ENCODE measurements at regions not wholly inside any gene's neighbourhood (a gene's known extent, or its start where the extent isn't known, plus 50 kb on each side); places are given as distances from the start of the nearest gene placed in this dataset.

GRCh38 chr11:86134580-86135318 lies 65.9 kb upstream of the PICALM start:
- Histone ChIP-seq H3K36me3 (no peaks in the 10 kb centered on the region), H3K4me3 (no peak overlapping the region), H3K4me1 (no peaks in the 10 kb centered on the region), H3K27me3 (no peaks in the 10 kb centered on the region), H3K9ac (ENCODE audit: low read depth in 2 of 2, low read length in 2 of 2) (peak overlapping the region in 1 of 2 donors; percentile 21), H3K9me3 (no peaks in the 10 kb centered on the region), H3K27ac (no peak overlapping the region)
- no peak for TF ChIP-seq CTCF (IDR thresholded peaks at IDR 0.05)
- DNase-seq = peak; percentile 32
- intact Hi-C loops (cut with DNase I) = no loop called here

- H3K9ac ChIP-seq (ENCODE audit: low read depth in 2 of 2, low read length in 2 of 2) = no peak overlapping the region
- intact Hi-C loops (cut with DNase I) = no loop called here
- no peaks in the 10 kb centered on the region for H3K4me1 ChIP-seq
- TF ChIP-seq CTCF (IDR thresholded peaks at IDR 0.05) = no peak
- no peak overlapping the region for H3K4me3 ChIP-seq
- peaks cover 8% of the 10 kb centered on the region for H3K27me3 ChIP-seq
- H3K36me3 ChIP-seq = no peaks in the 10 kb centered on the region
- peak; percentile 49 for DNase-seq
- no peak overlapping the region for H3K27ac ChIP-seq
- H3K9me3 ChIP-seq = no peaks in the 10 kb centered on the region
These were observed 63.9 kb upstream of the PICALM start for GRCh38 chr11:86132667-86133249.

GRCh38 chr11:86129740-86130540 lies 61.1 kb upstream of the PICALM start:
- intact Hi-C loops (cut with DNase I) = no loop called here
- Histone ChIP-seq H3K9ac (ENCODE audit: low read depth in 2 of 2, low read length in 2 of 2) (no peak overlapping the region), H3K4me3 (no peak overlapping the region), H3K27ac (no peak overlapping the region), H3K36me3 (no peaks in the 10 kb centered on the region), H3K27me3 (peaks cover 8% of the 10 kb centered on the region), H3K4me1 (no peaks in the 10 kb centered on the region), H3K9me3 (no peaks in the 10 kb centered on the region)
- TF ChIP-seq CTCF (IDR thresholded peaks at IDR 0.05) = no peak
- no peak for DNase-seq

- H3K27me3 ChIP-seq = peaks cover 8% of the 10 kb centered on the region
- no peak overlapping the region for H3K27ac ChIP-seq
- intact Hi-C loops (cut with DNase I) = no loop called here
- no peak overlapping the region for H3K9ac ChIP-seq (ENCODE audit: low read depth in 2 of 2, low read length in 2 of 2)
- no peaks in the 10 kb centered on the region for H3K36me3 ChIP-seq
- no peak for TF ChIP-seq CTCF (IDR thresholded peaks at IDR 0.05)
- no peaks in the 10 kb centered on the region for H3K9me3 ChIP-seq
- DNase-seq = no peak
- H3K4me1 ChIP-seq = no peaks in the 10 kb centered on the region
- no peak overlapping the region for H3K4me3 ChIP-seq
These were observed 60.0 kb upstream of the PICALM start for GRCh38 chr11:86128914-86129313.

GRCh38 chr11:86126862-86127261 lies 58.0 kb upstream of the PICALM start:
- Histone ChIP-seq H3K27me3 (peaks cover 8% of the 10 kb centered on the region), H3K4me1 (no peaks in the 10 kb centered on the region), H3K4me3 (no peak overlapping the region), H3K9ac (ENCODE audit: low read depth in 2 of 2, low read length in 2 of 2) (no peak overlapping the region), H3K36me3 (no peaks in the 10 kb centered on the region), H3K27ac (no peak overlapping the region), H3K9me3 (no peaks in the 10 kb centered on the region)
- intact Hi-C loops (cut with DNase I) = no loop called here
- TF ChIP-seq CTCF (IDR thresholded peaks at IDR 0.05) = no peak
- no peak for DNase-seq

Measured in colonic mucosa (tissue), 4 donors.